OCI-LY3 (cell line): ENCODE measurements at regions not wholly inside any gene's neighbourhood (a gene's known extent, or its start where the extent isn't known, plus 50 kb on each side); places are given as distances from the start of the nearest gene placed in this dataset.
"Not testable (repeated sequence)": the region's sequence is repeated elsewhere in the genome, so short reads cannot be mapped to it uniquely, and the experiment has no call there.

Experiments
- H2AFZ ChIP-seq: fragments of 200-600, 300-600 bp; shearing (Covaris generic); 2 replicates; pipeline ENCODE4 v1.6.0; 2014; ENCODE audit warnings: antibody characterized with exemption, low read depth, low read length
- H3K27ac ChIP-seq: fragments of 200-600, 300-600 bp; sonication (generic); 2 replicates; pipeline ENCODE4 v1.5.1; 2014; ENCODE audit warnings: mild to moderate bottlenecking, low read length, moderate library complexity, mixed read lengths
- H3K27me3 ChIP-seq: fragments of 200-600, 300-600 bp; sonication (generic); 2 replicates; pipeline ENCODE4 v1.6.1; 2014; ENCODE audit warnings: low read depth, low read length, mixed read lengths
- H3K36me3 ChIP-seq: fragments of 200-600, 300-600 bp; sonication (generic); replicated peaks from 2 replicates; pipeline ENCODE3; 2014; ENCODE audit warnings: low read depth, low read length, mixed read lengths
- H3K4me1 ChIP-seq: fragments of 300-600, 200-600 bp; sonication (generic); 2 replicates; pipeline ENCODE4 v1.6.1; 2014; ENCODE audit warnings: low read length, mixed read lengths
- H3K4me2 ChIP-seq: fragments of 200-600, 300-600 bp; sonication (generic); 2 replicates; pipeline ENCODE4 v1.6.1; 2014; ENCODE audit warnings: low read length, mixed read lengths
- H3K4me3 ChIP-seq: fragments of 300-600, 200-600 bp; sonication (generic); 2 replicates; pipeline ENCODE4 v1.5.1; 2014; ENCODE audit warnings: antibody characterized with exemption, mild to moderate bottlenecking, low read length, moderate library complexity
- H3K79me2 ChIP-seq: fragments of 300-600, 200-600 bp; shearing (Covaris generic); 2 replicates; pipeline ENCODE4 v1.6.1; 2014; ENCODE audit warnings: mild to moderate bottlenecking, low read length, mixed read lengths
- H3K9ac ChIP-seq: fragments of 300-600, 200-600 bp; shearing (Covaris generic); 2 replicates; pipeline ENCODE4 v1.6.0; 2014; ENCODE audit warnings: mild to moderate bottlenecking, low read length, moderate library complexity
- H3K9me3 ChIP-seq: fragments of 200-600, 300-600 bp; shearing (Covaris generic); 2 replicates; pipeline ENCODE4 v1.6.1; 2014; ENCODE audit warnings: low read length, mixed read lengths; ENCODE audit not compliant: insufficient read depth
- H4K20me1 ChIP-seq: fragments of 200-600, 300-600 bp; sonication (generic); 2 replicates; pipeline ENCODE4 v1.6.1; 2016; ENCODE audit warnings: low read length, mixed read lengths; ENCODE audit not compliant: insufficient read depth
- CTCF ChIP-seq: fragments of 200-600, 300-600 bp; sonication (generic); IDR thresholded peaks from 2 replicates; pipeline ENCODE4 v1.5.1; 2014; ENCODE audit warnings: antibody characterized with exemption, low read length, low read depth
- EZH2phosphoT487 ChIP-seq: fragments of 200-600 bp; shearing (Covaris generic); IDR thresholded peaks from 2 replicates; pipeline ENCODE4 v1.6.1; 2018; ENCODE audit warnings: antibody characterized with exemption, mixed run types, low read depth

DNA sequence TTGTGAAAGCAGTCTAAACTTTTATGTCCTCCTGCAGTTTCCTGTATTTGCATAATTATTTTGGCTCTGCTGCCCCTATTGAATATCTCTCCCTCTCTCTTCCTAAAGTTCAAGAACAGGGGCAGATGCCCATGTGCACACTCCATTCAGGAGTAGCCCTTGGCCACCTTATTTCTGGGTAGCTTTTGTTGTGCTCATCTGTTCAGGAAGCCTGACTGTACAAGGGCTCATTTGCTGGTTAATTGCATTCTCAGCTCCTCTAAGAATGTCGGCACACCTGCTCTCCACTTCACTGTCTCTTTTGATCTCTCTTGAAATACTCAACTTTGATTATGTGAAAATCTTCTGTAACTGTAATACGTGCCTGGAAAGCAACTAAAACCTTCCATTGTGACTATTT is 1378.8 kb upstream of the CDH8 start:
- Histone ChIP-seq H3K4me1 (no peaks in the 10 kb centered on the region), H4K20me1 (no peaks in the 10 kb centered on the region), H3K27ac (no peak overlapping the region), H3K79me2 (no peaks in the 10 kb centered on the region), H3K27me3 (no peaks in the 10 kb centered on the region), H3K9me3 (no peaks in the 10 kb centered on the region), H3K36me3 (no peaks in the 10 kb centered on the region), H3K4me3 (no peak overlapping the region), H3K9ac (no peak overlapping the region), H2AFZ (no peak overlapping the region), H3K4me2 (no peak overlapping the region)
- TF ChIP-seq CTCF (no peak), EZH2phosphoT487 (no peak)

- Histone ChIP-seq H3K4me3 (no peak overlapping the region), H3K4me1 (no peaks in the 10 kb centered on the region), H3K36me3 (no peaks in the 10 kb centered on the region), H3K27ac (no peak overlapping the region), H4K20me1 (no peaks in the 10 kb centered on the region), H2AFZ (no peak overlapping the region), H3K9ac (no peak overlapping the region), H3K79me2 (no peaks in the 10 kb centered on the region), H3K4me2 (no peak overlapping the region), H3K9me3 (no peaks in the 10 kb centered on the region), H3K27me3 (no peaks in the 10 kb centered on the region)
- TF ChIP-seq EZH2phosphoT487 (no peak), CTCF (no peak)
Observed at GRCh38 chr16:63410594-63410993, 1374.4 kb upstream of the CDH8 start.

- Histone ChIP-seq H3K4me1 (no peaks in the 10 kb centered on the region), H3K4me3 (no peak overlapping the region)
Observed at GRCh38 chr16:63403792-63404191, 1367.6 kb upstream of the CDH8 start.

DNA sequence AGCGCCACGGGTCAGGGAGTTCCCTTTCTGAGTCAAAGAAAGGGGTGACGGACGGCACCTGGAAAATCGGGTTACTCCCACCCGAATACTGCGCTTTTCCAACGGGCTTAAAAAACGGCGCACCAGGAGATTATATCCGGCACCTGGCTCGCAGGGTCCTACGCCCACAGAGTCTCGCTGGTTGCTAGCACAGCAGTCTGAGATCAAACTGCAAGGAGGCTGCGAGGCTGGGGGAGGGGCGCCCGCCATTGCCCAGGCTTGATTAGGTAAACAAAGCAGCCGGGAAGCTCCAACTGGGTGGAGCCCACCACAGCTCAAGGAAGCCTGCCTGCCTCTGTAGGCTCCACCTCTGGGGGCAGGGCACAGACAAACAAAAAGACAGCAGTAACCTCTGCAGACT is 1352.0 kb upstream of the CDH8 start:
- not testable (repeated sequence) for H3K27me3 ChIP-seq, H3K79me2 ChIP-seq, H3K4me1 ChIP-seq, H3K36me3 ChIP-seq, H3K9ac ChIP-seq, H3K27ac ChIP-seq, H4K20me1 ChIP-seq, H3K4me3 ChIP-seq, H2AFZ ChIP-seq, H3K4me2 ChIP-seq, H3K9me3 ChIP-seq

More at GRCh38 chr16:63403792-63404191, 1367.6 kb upstream of the CDH8 start:
- H3K27ac ChIP-seq: no peak overlapping the region
- no peaks in the 10 kb centered on the region for H3K9me3 ChIP-seq
- no peak overlapping the region for H2AFZ ChIP-seq
- H3K27me3 ChIP-seq: no peaks in the 10 kb centered on the region
- no peak overlapping the region for H3K4me2 ChIP-seq
- no peaks in the 10 kb centered on the region for H3K79me2 ChIP-seq
- H4K20me1 ChIP-seq: no peaks in the 10 kb centered on the region
- no peak overlapping the region for H3K9ac ChIP-seq
- TF ChIP-seq EZH2phosphoT487 (no peak), CTCF (no peak)
- H3K36me3 ChIP-seq: no peaks in the 10 kb centered on the region
